ENCODE measurements at regions not wholly inside any gene's neighbourhood (a gene's known extent, or its start where the extent isn't known, plus 50 kb on each side); places are given as distances from the start of the nearest gene placed in this dataset.

- TF ChIP-seq TBP (optimal IDR thresholded peaks at IDR 0.05; ENCODE audit: low read depth, low read length): no peak
- no peak for TF ChIP-seq TEAD4 (IDR thresholded peaks at IDR 0.05; ENCODE audit: low read length)
- no peak for TF ChIP-seq TEAD4 (CRISPR knock-in tag; IDR thresholded peaks at IDR 0.05; ENCODE audit: borderline replicate concordance)
- no peak for TF ChIP-seq NR2F6 (CRISPR knock-in tag; IDR thresholded peaks at IDR 0.05)
- no peak for TF ChIP-seq NFIX (CRISPR knock-in tag; IDR thresholded peaks at IDR 0.05; ENCODE audit: low read depth)
- TF ChIP-seq SP2 (IDR thresholded peaks at IDR 0.05; ENCODE audit: extremely low read depth, low read depth, low read length, poor library complexity, severe bottlenecking): no peak
- TF ChIP-seq RB1 (IDR thresholded peaks at IDR 0.05; ENCODE audit: low read depth): no peak
- no peak for TF ChIP-seq RBFOX2 (IDR thresholded peaks at IDR 0.05; ENCODE audit: low read depth, low read length)
- TF ChIP-seq JUN (IDR thresholded peaks at IDR 0.05; ENCODE audit: borderline replicate concordance, low read depth, low read length): no peak
- no peak for TF ChIP-seq JUN (CRISPR knock-in tag; IDR thresholded peaks at IDR 0.05; ENCODE audit: borderline replicate concordance)
- no peak for TF ChIP-seq CTBP1 (IDR thresholded peaks at IDR 0.05; ENCODE audit: borderline replicate concordance)
Observed at GRCh38 chr12:81815611-81816010, 56.5 kb upstream of the PPFIA2 start (continued).

- Histone ChIP-seq H3K4me1 (replicated peaks in 1 of 2; ENCODE audit: control insufficient read depth in 2 of 2, insufficient read depth in 2 of 2, low read length in 2 of 2) (no peaks in the 10 kb centered on the region), H3K27me3 (ENCODE audit: control insufficient read depth in 2 of 2, insufficient read depth in 2 of 2, low read length in 2 of 2) (no peaks in the 10 kb centered on the region), H3K79me2 (ENCODE audit: control insufficient read depth, insufficient read depth, low read length) (no peaks in the 10 kb centered on the region), H3K4me2 (ENCODE audit: insufficient read depth, low read length) (no peak overlapping the region), H4K20me1 (replicated peaks; ENCODE audit: control insufficient read depth, insufficient read depth, low read length) (no peaks in the 10 kb centered on the region), H3K4me3 (no peak overlapping the region), H3K9ac (ENCODE audit: insufficient read depth in 1 of 2, low read depth in 2 of 2, low read length in 2 of 2) (no peak overlapping the region), H2AFZ (ENCODE audit: low read depth, low read length) (no peak overlapping the region), H3K36me3 (ENCODE audit: control insufficient read depth, insufficient read depth, low read length) (no peaks in the 10 kb centered on the region), H3K27ac (ENCODE audit: extremely low read depth, low read depth, low read length) (no peak overlapping the region), H3K9me3 (replicated peaks; ENCODE audit: control insufficient read depth, insufficient read depth, low read depth, low read length) (no peaks in the 10 kb centered on the region), H3K9me1 (ENCODE audit: control insufficient read depth, insufficient read depth, low read length) (no peaks in the 10 kb centered on the region)
- WGBS (ENCODE audit: insufficient coverage, low coverage, missing lambda C conversion rate): 0% methylated on average over 5 of the region's 5 CpGs
- DNase-seq (ENCODE audit: extremely low read depth in 1 of 4, low spot score in 3 of 4) (no peak), ATAC-seq (no peak), FAIRE-seq (no peak)
- POLR2A ChIA-PET: no interaction called here
- no TSS peak for BruUV-seq (replicated peaks)
- CTCF ChIA-PET (ENCODE audit: low intra/inter-chr PET ratio): no interaction called here
- intact Hi-C loops (cut with micrococcal nuclease) (no loop called here), in situ Hi-C loops (cut with MboI) (no loop called here)
- TF ChIP-seq ZBTB1 (CRISPR knock-in tag; IDR thresholded peaks at IDR 0.05; ENCODE audit: borderline replicate concordance, low read depth) (no peak), MXI1 (IDR thresholded peaks at IDR 0.05; ENCODE audit: low read depth, low read length) (no peak), ZNF224 (CRISPR knock-in tag; IDR thresholded peaks at IDR 0.05) (no peak), ZNF23 (CRISPR knock-in tag; IDR thresholded peaks at IDR 0.05) (no peak), GTF2E2 (tag; IDR thresholded peaks at IDR 0.05) (no peak), RNF219 (CRISPR knock-in tag; IDR thresholded peaks at IDR 0.05) (no peak), SMC3 (conservative IDR thresholded peaks at IDR 0.05; ENCODE audit: insufficient read depth, low read depth, low read length) (no peak), SIN3B (IDR thresholded peaks at IDR 0.05; ENCODE audit: low read depth) (no peak), ZNF277 (CRISPR knock-in tag; IDR thresholded peaks at IDR 0.05; ENCODE audit: borderline replicate concordance) (no peak)
- TF ChIP-seq, protein P1, sequence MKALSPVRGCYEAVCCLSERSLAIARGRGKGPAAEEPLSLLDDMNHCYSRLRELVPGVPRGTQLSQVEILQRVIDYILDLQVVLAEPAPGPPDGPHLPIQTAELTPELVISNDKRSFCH (CRISPR knock-in tag; IDR thresholded peaks at IDR 0.05): no peak
- TF ChIP-seq, protein P1 (tag; IDR thresholded peaks at IDR 0.05): no peak
Observed at GRCh38 chr12:81811778-81812125, 52.6 kb upstream of the PPFIA2 start.

All from K562 (cell line).